Right ventricle myocardium superior (tissue), 1 donor: ENCODE measurements at regions not wholly inside any gene's neighbourhood (a gene's known extent, or its start where the extent isn't known, plus 50 kb on each side); places are given as distances from the start of the nearest gene placed in this dataset.

ENCODE experiments used
- ATAC-seq: fragments of 200-7000 bp; cut with Tn5 transposase; one replicate; pipeline ENCODE4 v1.9.1; 2020; ENCODE audit warnings: mild to moderate bottlenecking; ENCODE audit not compliant: poor library complexity
- DNase-seq: peaks from one replicate; pipeline ENCODE4 v3.0.0-alpha.2; 2020
- intact Hi-C: fragments of 100-400 bp; cut with DNase I; formaldehyde crosslinking; loops from one replicate; pipeline ENCODE4 v1.11.2; 2022
- donor health status: DM: no; HTN: yes; CAD: no; lungs with severe emphysema.

GRCh38 chr16:54479546-54479945, 193.0 kb upstream of the IRX3 start:
- no peak for ATAC-seq
- intact Hi-C loops = no loop called here
- no peak for DNase-seq

GRCh38 chr16:54477714-54478113, 191.1 kb upstream of the IRX3 start:
- ATAC-seq (peak; percentile 17), DNase-seq (no peak)
- intact Hi-C loops = no loop called here

- no peak for DNase-seq
- intact Hi-C loops = no loop called here
- ATAC-seq = peak; percentile 8
Measured at GRCh38 chr16:54475019-54475601, 188.5 kb upstream of the IRX3 start.

GRCh38 chr16:54473226-54473993, 186.8 kb upstream of the IRX3 start:
- no peak for DNase-seq
- peak; percentile 78 for ATAC-seq
- intact Hi-C loops = no loop called here

DNA sequence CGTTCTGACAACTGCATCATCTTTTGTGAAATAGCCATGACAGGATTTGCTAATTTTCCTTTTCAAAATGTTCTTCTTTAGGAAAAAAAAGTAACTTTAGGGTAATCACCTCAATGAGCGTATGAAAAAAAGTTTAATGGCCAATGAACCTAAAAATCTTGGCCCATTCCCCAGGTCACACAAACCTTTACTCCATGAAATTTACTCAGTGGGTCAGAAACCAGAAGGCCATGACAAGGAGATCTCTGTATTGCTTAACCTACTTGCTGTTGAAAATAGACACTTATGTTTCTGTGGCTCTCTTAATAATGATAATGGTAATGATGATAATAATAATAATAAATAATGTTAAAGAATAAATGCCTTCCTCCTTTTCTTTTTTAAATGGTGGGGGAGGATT, 180.8 kb upstream of the IRX3 start:
- DNase-seq = no peak
- ATAC-seq = no peak
- intact Hi-C loops = no loop called here

DNA sequence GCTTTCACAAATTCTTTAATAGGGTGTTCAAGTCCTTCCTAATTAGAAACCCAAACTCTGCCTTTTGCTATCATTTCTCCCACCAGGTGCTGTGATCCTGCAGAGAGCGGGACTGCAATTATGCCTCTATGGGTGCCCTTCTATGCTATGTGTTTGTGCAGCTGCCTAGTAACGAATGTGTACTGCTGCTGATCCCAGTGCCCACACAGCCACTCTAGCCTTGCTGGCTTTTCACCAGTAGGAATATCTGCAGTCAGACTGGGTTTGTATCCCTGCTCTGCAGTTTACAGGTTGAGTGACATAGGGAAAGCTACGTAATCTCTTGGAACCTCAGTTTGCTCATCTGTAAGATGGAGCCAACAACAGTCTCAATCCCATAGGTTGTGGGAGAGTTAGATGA, 179.6 kb upstream of the IRX3 start:
- intact Hi-C loops = no loop called here
- peak; percentile 36 for ATAC-seq
- DNase-seq = no peak

DNA sequence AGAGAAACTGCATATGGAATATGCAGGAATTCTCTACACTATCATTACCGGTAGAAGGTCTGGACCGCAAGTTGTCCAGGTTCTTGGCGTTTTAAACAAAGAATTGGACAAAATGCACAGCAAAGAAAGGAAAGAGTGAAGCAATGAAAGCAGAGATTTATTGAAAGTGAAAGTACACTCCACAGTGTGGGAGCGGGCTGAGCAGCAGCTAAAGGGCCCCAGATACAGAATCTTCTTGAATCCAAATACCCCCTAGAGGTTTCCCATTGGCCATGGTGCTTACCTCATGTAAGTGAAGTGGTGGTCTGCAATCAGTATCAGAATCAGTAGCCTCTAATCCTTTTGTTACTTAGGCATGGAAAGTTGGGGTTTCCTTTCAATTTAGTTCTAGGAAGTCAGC, 178.5 kb upstream of the IRX3 start:
- DNase-seq = no peak
- intact Hi-C loops = no loop called here
- no peak for ATAC-seq

DNA sequence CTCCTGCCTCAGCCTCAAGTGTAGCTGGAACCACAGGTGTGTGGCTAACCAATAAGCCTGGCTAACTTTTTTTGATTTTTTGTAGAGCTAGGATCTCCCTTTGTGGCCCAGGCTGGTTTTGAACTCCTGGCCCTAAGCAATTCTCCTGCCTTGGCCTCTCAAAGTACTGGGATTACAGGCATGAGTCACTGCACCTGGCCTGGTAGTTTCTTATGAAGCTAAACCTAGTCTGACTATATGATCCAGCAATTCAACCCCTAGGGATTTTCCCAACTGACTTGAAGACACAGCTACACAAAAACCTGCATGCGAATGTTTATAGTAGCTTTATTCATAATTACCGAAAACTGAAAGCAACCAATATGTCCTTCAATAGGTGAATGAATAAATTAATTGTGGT, 176.2 kb upstream of the IRX3 start:
- intact Hi-C loops = no loop called here
- no peak for ATAC-seq
- DNase-seq = no peak

GRCh38 chr16:54462151-54462651, 175.6 kb upstream of the IRX3 start:
- intact Hi-C loops = no loop called here
- ATAC-seq (no peak), DNase-seq (no peak)

DNA sequence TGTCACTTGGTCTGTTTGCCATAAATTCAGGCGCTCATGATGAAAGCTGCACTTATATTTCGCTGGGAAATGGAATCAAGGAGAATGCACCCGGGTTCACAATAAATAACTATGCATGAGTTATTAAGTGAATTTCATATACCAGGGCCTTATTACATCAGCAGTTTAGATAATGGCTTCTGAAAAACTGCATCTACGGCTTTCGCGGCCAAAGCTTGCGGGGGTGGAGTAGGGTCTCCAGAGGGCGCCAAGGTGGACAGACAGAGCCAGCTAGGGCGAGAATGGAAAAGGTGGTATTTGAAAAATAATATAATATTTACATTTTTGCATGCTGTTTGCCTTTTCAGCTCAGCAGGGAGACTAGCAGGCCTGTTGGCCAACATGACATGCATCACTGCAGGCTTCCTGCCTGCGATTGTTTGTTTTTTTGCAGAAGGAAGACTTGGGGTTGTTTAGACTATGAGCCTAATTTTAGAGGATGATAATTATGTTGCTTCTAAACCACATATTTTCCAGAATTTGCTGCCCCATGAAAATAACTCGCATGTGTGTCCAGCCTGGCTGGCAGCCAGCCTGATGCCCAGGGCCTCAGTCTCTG, 173.8 kb upstream of the IRX3 start:
- intact Hi-C loops = no loop called here
- ATAC-seq (no peak), DNase-seq (no peak)

- intact Hi-C loops = no loop called here
- DNase-seq (no peak), ATAC-seq (no peak)
Measured at GRCh38 chr16:54459509-54460262, 173.1 kb upstream of the IRX3 start.

DNA sequence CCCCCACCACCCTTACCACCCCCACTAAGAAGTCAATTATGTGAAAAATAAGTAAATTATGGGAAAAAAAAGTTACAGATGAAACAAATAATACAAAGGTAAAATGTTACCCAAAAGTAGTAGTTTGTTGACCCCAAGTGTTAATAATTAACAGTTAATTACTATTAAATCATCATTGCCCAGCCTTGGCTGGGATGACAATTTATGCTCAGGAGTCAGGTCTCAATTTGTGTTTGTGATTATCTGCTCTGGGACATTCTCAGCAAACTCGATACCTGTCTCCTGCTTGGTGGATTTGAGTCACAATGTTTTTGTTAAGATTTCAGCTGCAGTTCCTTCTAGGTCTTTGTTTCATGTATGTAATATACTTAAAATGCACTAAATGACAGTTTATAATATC, 172.3 kb upstream of the IRX3 start:
- intact Hi-C loops = no loop called here
- ATAC-seq (no peak), DNase-seq (no peak)

DNA sequence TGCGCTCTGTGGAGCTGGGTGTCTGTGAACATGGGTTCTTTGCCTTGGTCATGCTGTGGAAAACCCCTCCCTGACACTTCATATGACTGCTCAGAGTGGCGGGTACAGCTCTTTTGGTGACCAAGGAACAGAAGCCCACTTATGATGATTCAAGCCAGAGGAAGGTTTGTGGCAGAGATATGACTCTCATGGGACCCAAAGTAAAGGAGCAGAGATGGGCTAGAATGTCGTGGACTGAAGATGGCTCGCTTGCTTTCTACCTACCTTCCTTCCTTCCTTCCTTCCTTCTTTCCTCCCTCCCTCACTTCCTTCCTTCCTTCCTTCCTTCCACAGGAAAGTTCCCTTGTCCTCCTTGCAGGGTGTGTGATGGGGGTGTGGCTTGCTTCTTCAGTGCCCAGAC, 169.7 kb upstream of the IRX3 start:
- no peak for DNase-seq
- ATAC-seq = no peak
- intact Hi-C loops = no loop called here

- no peak for ATAC-seq
- intact Hi-C loops = no loop called here
- no peak for DNase-seq
Measured at GRCh38 chr16:54455030-54455725, 168.6 kb upstream of the IRX3 start.

DNA sequence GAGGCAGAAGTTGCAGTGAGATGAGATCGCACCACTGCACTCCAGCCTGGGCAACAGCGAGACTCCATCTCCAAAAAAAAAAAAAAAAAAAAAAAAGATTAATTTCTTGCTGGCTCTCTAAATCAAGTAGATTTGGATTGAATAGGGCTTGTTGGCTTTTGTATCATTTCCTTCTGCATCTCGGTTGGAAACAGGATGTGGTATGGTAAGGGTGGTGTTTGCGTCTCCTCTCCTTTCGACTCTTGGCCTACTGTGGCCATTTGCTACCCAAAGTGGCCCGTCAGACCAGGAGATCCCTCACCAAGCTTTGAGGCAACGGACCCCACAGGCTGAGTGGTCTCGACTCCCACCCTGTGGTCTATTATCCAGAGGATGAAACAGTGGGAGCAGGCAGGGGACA, 168.0 kb upstream of the IRX3 start:
- no peak for ATAC-seq
- intact Hi-C loops = no loop called here
- DNase-seq = no peak

GRCh38 chr16:54453871-54454270, 167.3 kb upstream of the IRX3 start:
- intact Hi-C loops = no loop called here
- ATAC-seq = peak; percentile 27
- no peak for DNase-seq

DNA sequence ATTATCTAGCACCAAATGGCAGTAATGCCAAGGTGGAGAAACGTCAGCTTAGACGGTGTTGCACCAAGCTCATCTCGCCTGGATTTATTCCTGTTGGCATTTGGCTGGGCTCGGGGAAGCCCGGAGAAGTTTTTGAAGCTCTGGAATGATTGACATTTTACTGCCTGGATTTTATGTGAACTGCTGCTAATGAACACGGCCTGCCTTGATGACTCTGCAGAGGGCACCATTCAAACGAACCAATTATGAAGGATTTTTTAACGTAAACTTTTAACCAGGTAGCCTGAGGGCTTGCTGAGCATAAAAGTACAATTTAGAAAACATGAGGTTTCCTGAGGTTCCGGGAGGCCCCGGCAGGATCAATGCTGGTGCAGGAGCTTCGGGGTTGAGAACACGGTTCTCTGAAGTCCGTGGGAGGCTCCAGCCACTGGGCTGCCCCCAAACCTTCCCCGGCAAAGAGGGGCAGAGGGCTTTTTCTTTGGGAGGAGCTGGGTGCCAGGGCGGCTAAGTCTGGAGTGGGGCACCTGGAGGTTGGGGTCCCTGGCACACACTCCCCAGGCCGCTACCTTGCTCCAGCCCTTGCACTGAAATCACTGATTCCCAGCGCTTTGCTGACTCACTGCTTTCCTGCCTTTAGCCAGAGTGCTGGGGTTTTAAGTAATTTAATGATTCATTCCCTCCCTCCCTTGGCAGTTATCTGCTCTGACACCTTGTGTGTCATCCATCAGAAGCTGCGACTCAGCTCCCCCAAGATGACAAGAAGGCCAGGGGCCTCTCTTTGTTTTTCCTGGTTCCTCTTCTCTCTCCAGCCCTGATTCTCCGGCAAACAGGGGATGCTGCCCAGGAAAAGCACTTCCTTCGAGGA, 161.2 kb upstream of the IRX3 start:
- DNase-seq (no peak), ATAC-seq (no peak)
- intact Hi-C loops = no loop called here

DNA sequence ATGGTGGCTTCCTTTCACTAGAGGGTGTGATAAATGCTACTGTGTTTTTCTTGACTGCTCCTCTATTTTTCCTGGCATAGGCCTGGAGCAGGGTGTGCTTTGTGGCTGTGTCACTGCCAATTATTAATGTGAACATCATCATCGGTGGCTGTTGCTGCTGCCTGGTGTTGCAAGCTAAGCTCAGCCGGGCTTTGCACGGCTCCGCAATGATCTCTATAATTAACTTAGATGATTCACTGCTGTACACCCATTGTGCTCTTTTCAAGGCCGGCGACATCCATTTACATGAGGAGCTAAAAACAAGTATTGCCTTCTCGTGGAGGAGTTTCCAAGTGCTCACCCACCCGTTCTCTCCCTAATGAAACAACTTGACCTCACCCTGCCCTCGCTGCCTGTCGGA, 160.1 kb upstream of the IRX3 start:
- ATAC-seq = peak; percentile 97
- intact Hi-C loops = no loop called here

More for the DNA sequence above, 160.1 kb upstream of the IRX3 start:
- DNase-seq = peak; percentile 82
